GM08714 (cell line): ENCODE measurements at regions not wholly inside any gene's neighbourhood (a gene's known extent, or its start where the extent isn't known, plus 50 kb on each side); places are given as distances from the start of the nearest gene placed in this dataset.

Experiments
- H3K4me3 ChIP-seq: fragments of 200-500 bp; sonication (Bioruptor generic); 2 replicates; pipeline ENCODE4 v1.5.1; 2014; ENCODE audit warnings: mild to moderate bottlenecking, low read length, inconsistent platforms
- ZNF274 ChIP-seq: IDR thresholded peaks from 2 replicates; pipeline ENCODE4 v1.6.1; 2012; ENCODE audit warnings: mild to moderate bottlenecking, low read depth, low read length

- H3K4me3 ChIP-seq = no peak overlapping the region
- TF ChIP-seq ZNF274 = no peak
Observed at GRCh38 chr13:50071379-50071778, 56.1 kb downstream of the KCNRG start.

GRCh38 chr13:50072676-50073075 lies 57.4 kb downstream of the KCNRG start:
- no peak overlapping the region for H3K4me3 ChIP-seq
- TF ChIP-seq ZNF274 = no peak

GRCh38 chr13:50073340-50073739 lies 58.1 kb downstream of the KCNRG start:
- no peak for TF ChIP-seq ZNF274
- no peak overlapping the region for H3K4me3 ChIP-seq

- no peak overlapping the region for H3K4me3 ChIP-seq
- no peak for TF ChIP-seq ZNF274
Observed at GRCh38 chr13:50074843-50075242, 59.6 kb downstream of the KCNRG start.

GRCh38 chr13:50075619-50076097 lies 60.4 kb downstream of the KCNRG start:
- TF ChIP-seq ZNF274 = no peak
- H3K4me3 ChIP-seq = peak overlapping the region; percentile 23

- TF ChIP-seq ZNF274 = no peak
- H3K4me3 ChIP-seq = no peak overlapping the region; the same call in 1 of the 2 replicates
Observed at GRCh38 chr13:50077431-50077830, 62.2 kb downstream of the KCNRG start.

GRCh38 chr13:50078231-50078894 lies 63.1 kb downstream of the KCNRG start:
- no peak for TF ChIP-seq ZNF274
- peak overlapping the region; percentile 92; the same call in 1 of the 2 replicates for H3K4me3 ChIP-seq

- H3K4me3 ChIP-seq = peak overlapping the region; percentile 92; the same call in 1 of the 2 replicates
- no peak for TF ChIP-seq ZNF274
Observed at GRCh38 chr13:50078895-50079654, 63.8 kb downstream of the KCNRG start.

- H3K4me3 ChIP-seq = peak overlapping the region; percentile 92
- TF ChIP-seq ZNF274 = no peak
Observed at GRCh38 chr13:50079655-50080202, 64.5 kb downstream of the KCNRG start.

GRCh38 chr13:50080203-50080910 lies 65.1 kb downstream of the KCNRG start:
- peak overlapping the region; percentile 92 for H3K4me3 ChIP-seq
- TF ChIP-seq ZNF274 = no peak

GRCh38 chr13:50080911-50081678 lies 65.9 kb downstream of the KCNRG start:
- TF ChIP-seq ZNF274 = no peak
- peak overlapping the region; percentile 92 for H3K4me3 ChIP-seq

- peak overlapping the region; percentile 92 for H3K4me3 ChIP-seq
- TF ChIP-seq ZNF274 = no peak
Observed at GRCh38 chr13:50081679-50082425, 66.6 kb downstream of the KCNRG start.
